ENCODE measurements at regions not wholly inside any gene's neighbourhood (a gene's known extent, or its start where the extent isn't known, plus 50 kb on each side); places are given as distances from the start of the nearest gene placed in this dataset.

DNA sequence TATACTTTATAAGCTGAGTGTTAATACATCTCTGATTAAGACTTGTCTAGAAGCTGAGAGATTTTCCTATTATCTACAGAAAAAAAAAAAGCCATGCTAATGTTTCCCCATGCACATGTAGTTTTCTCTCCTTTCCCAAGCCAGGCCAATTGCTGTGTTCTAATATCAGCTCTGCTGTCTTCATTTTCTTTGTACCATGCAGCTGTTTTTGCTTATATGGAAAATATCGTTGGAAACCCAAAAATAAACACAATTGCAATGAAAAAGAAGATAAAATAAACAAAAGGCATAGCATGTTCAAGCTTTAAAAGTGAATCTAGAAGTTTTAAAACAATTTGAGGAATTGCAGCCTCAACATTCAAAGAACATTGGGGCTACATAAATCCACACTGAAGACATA lies 817.4 kb upstream of the ACVR2A start:
- TF ChIP-seq POLR2A (IDR thresholded peaks at IDR 0.05) (no peak), POLR2AphosphoS5 (IDR thresholded peaks at IDR 0.05) (no peak), EP300 (IDR thresholded peaks at IDR 0.05) (no peak)
- TF ChIP-seq, protein P1, sequence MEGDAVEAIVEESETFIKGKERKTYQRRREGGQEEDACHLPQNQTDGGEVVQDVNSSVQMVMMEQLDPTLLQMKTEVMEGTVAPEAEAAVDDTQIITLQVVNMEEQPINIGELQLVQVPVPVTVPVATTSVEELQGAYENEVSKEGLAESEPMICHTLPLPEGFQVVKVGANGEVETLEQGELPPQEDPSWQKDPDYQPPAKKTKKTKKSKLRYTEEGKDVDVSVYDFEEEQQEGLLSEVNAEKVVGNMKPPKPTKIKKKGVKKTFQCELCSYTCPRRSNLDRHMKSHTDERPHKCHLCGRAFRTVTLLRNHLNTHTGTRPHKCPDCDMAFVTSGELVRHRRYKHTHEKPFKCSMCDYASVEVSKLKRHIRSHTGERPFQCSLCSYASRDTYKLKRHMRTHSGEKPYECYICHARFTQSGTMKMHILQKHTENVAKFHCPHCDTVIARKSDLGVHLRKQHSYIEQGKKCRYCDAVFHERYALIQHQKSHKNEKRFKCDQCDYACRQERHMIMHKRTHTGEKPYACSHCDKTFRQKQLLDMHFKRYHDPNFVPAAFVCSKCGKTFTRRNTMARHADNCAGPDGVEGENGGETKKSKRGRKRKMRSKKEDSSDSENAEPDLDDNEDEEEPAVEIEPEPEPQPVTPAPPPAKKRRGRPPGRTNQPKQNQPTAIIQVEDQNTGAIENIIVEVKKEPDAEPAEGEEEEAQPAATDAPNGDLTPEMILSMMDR (IDR thresholded peaks at IDR 0.05), result no peak

Data from suprapubic skin (tissue), 4 donors.